T-cell (primary cell): ENCODE measurements at regions not wholly inside any gene's neighbourhood (a gene's known extent, or its start where the extent isn't known, plus 50 kb on each side); places are given as distances from the start of the nearest gene placed in this dataset.

Source experiments
- ATAC-seq, 4 experiments: fragments of 200-7000 bp in 3 of 4; fragments of 150-1000 bp in 1 of 4; cut with Tn5 transposase; replicated peaks in 1 of 4; 1 replicate in 3 of 4; 2 replicates in 1 of 4; pipeline ENCODE4 v1.10.0; 2021; ENCODE audit warnings: moderate library complexity in 3 of 4, mild to moderate bottlenecking in 2 of 4, moderate number of reproducible peaks in 1 of 4
- CTCF ChIA-PET, 2 donors: fragments of 300-600 bp; sonication (Branson Sonifier 250); formaldehyde crosslinking; loops; one replicate each; lab custom pipeline; 2022; ENCODE audit warnings: antibody characterized with exemption in 2 of 2; lab: Charles Lee
- POLR2A ChIA-PET, 2 donors: fragments of 300-600 bp; sonication (Branson Sonifier 250); formaldehyde crosslinking; loops; one replicate each; lab custom pipeline; 2022; ENCODE audit warnings: antibody characterized with exemption in 2 of 2; lab: Charles Lee
- DNase-seq, 35 experiments: peaks; one replicate each; pipeline versions ENCODE4 v3.0.0 to v3.0.0-alpha.2; 2013 to 2023
- H3K27ac ChIP-seq: one replicate; pipeline ENCODE4 v1.5.1; 2013; ENCODE audit warnings: low read length
- H3K27me3 ChIP-seq, 2 experiments: replicated peaks in 1 of 2; 1 replicate in 1 of 2; 2 replicates in 1 of 2; pipeline versions ENCODE4 v1.6.1 to v1.7.0; 2013; ENCODE audit warnings: low read length in 1 of 2, mixed read lengths in 1 of 2; ENCODE audit not compliant: control insufficient read depth in 2 of 2, insufficient read depth in 2 of 2; ENCODE audit errors: extremely low read depth in 1 of 2
- H3K36me3 ChIP-seq, 2 donors: 1 replicate in 1 of 2; 2 replicates in 1 of 2; pipeline versions ENCODE4 v1.6.1 to v1.7.0; 2013; ENCODE audit warnings: low read length in 1 of 2; ENCODE audit not compliant: control insufficient read depth in 2 of 2, insufficient read depth in 1 of 2; ENCODE audit errors: extremely low read depth in 1 of 2
- H3K4me1 ChIP-seq, 2 experiments: 1 replicate in 1 of 2; 2 replicates in 1 of 2; pipeline versions ENCODE4 v1.6.1 to v1.7.0; 2013; ENCODE audit warnings: low read length in 2 of 2, mixed read lengths in 1 of 2; ENCODE audit not compliant: insufficient read depth in 2 of 2, control insufficient read depth in 1 of 2; ENCODE audit errors: extremely low read depth in 1 of 2
- H3K4me3 ChIP-seq, 2 donors: 1 replicate in 1 of 2; 2 replicates in 1 of 2; pipeline versions ENCODE4 v1.5.1 to v1.7.0; 2013; ENCODE audit warnings: mild to moderate bottlenecking in 2 of 2, low read length in 1 of 2, moderate library complexity in 1 of 2; ENCODE audit not compliant: control insufficient read depth in 1 of 2; ENCODE audit errors: extremely low read depth in 1 of 2
- H3K9me3 ChIP-seq: 2 replicates; pipeline ENCODE4 v1.7.0; 2013
- H3K27ac Mint-ChIP-seq, 2 donors: one replicate each; pipeline ENCODE4 v1.8.0; 2020 to 2021; ENCODE audit warnings: mild to moderate bottlenecking in 2 of 2, mixed read lengths in 2 of 2
- H3K27me3 Mint-ChIP-seq, 2 donors: one replicate each; pipeline ENCODE4 v1.8.0; 2021 to 2022; ENCODE audit warnings: mixed read lengths in 2 of 2
- H3K36me3 Mint-ChIP-seq: one replicate; pipeline ENCODE4 v1.8.0; 2021; ENCODE audit warnings: mixed read lengths
- H3K4me1 Mint-ChIP-seq, 3 donors: one replicate each; pipeline ENCODE4 v1.8.0; 2020 to 2022; ENCODE audit warnings: mixed read lengths in 3 of 3, mild to moderate bottlenecking in 1 of 3
- H3K4me3 Mint-ChIP-seq, 3 donors: one replicate each; pipeline ENCODE4 v1.8.0; 2020 to 2022; ENCODE audit warnings: mild to moderate bottlenecking in 3 of 3, mixed read lengths in 3 of 3, moderate library complexity in 3 of 3
- H3K9me3 Mint-ChIP-seq, 3 donors: one replicate each; pipeline ENCODE4 v1.8.0; 2020 to 2022; ENCODE audit warnings: mixed read lengths in 3 of 3
- WGBS: methylation state at CpG from one replicate; pipeline ENCODE4 v1.1.5; 2013; ENCODE audit warnings: missing lambda C conversion rate; ENCODE audit not compliant: insufficient coverage; 5-methylcytosine and 5-hydroxymethylcytosine counted together

- ATAC-seq: no peak
- H3K4me1 Mint-ChIP-seq: no peaks in the 10 kb centered on the region
Measured at GRCh38 chr2:122486086-122486485, 730.6 kb downstream of the TSN start.

DNA sequence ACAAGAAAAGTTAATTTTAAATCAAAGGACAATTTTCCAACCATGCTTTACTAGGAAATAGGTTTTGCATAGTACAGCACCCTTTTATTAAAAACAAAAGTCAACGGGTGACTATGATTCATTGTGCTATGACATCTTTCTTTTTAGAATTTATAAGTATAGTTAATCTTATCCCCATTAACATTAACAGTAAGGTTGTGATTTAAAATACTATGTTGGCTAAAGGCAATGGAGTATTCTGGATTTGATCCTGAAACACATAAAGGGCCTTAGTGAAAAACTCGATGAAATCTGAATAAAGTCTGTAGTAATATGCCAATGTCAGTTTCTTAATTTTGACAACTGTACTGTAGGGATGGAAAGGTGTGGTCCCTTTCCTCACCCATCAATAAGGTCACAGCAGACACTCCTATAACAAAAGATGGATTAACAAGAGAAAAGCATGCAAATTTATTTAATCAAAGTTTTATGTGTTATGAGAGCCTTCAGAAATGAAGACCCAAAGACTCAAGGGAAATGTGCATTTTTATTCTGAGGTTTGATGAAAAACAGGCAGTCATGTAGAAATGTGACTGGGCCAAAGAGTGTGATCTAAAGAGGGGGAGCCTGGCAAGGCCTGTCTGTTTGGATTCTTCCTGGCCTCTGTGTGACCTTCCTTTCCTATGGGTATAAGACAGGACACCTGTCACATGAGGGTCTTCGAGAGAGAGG is 731.4 kb downstream of the TSN start:
- no peaks in the 10 kb centered on the region for H3K4me1 Mint-ChIP-seq
- H3K9me3 ChIP-seq: no peaks in the 10 kb centered on the region
- DNase-seq (no peak), ATAC-seq (no peak)
- H3K27ac Mint-ChIP-seq: no peak overlapping the region
- H3K4me1 ChIP-seq: no peaks in the 10 kb centered on the region
- no peak overlapping the region for H3K4me3 ChIP-seq
- 57% methylated on average over 1 of the region's 3 CpGs for WGBS
- no peaks in the 10 kb centered on the region for H3K36me3 ChIP-seq
- no peak overlapping the region for H3K4me3 Mint-ChIP-seq
- H3K36me3 Mint-ChIP-seq: no peaks in the 10 kb centered on the region
- H3K27ac ChIP-seq: no peak overlapping the region
- no peaks in the 10 kb centered on the region for H3K27me3 Mint-ChIP-seq
- H3K27me3 ChIP-seq: no peaks in the 10 kb centered on the region
- peaks cover 0 to 15% (median 5%) of the 10 kb centered on the region in 3 donors for H3K9me3 Mint-ChIP-seq
- ChIA-PET CTCF (no interaction called here), POLR2A (no interaction called here)

More at GRCh38 chr2:122486086-122486485, 730.6 kb downstream of the TSN start:
- H3K27ac Mint-ChIP-seq: no peak overlapping the region
- H3K27me3 Mint-ChIP-seq: no peaks in the 10 kb centered on the region
- H3K9me3 Mint-ChIP-seq: peaks cover 0 to 15% (median 5%) of the 10 kb centered on the region in 3 donors
- Histone ChIP-seq H3K9me3 (no peaks in the 10 kb centered on the region), H3K4me1 (no peaks in the 10 kb centered on the region), H3K27ac (no peak overlapping the region), H3K27me3 (no peaks in the 10 kb centered on the region), H3K4me3 (no peak overlapping the region), H3K36me3 (no peaks in the 10 kb centered on the region)
- CTCF ChIA-PET: no interaction called here
- POLR2A ChIA-PET: no interaction called here
- H3K36me3 Mint-ChIP-seq: no peaks in the 10 kb centered on the region
- no peak for DNase-seq
- WGBS: no CpG with 5 or more reads among the region's 2 CpGs
- no peak overlapping the region for H3K4me3 Mint-ChIP-seq

DNA sequence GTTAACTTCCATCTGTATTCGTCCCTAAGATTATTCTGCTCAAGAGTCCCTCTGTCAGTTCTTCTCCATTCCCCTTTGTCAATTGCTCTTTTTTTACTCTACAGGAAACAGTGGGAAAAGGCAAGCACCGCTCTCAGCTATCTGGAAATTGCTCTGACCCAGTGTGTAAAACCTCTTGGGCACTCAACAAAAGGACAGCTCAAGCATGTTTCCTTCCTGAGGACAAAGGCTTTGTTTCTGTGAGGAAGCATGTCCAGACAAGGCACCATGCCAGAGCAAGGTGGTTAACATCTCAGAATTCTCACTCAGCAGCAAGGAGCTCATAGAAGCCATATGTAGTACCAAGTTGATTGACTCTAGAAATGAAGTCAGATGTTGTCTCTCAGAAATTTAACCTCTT is 735.6 kb downstream of the TSN start:
- H3K4me3 ChIP-seq: no peak overlapping the region
- H3K27me3 ChIP-seq: no peaks in the 10 kb centered on the region
- no peak overlapping the region for H3K27ac ChIP-seq
- ATAC-seq (no peak), DNase-seq (no peak)
- POLR2A ChIA-PET: no interaction called here
- Mint-ChIP-seq H3K27me3 (no peaks in the 10 kb centered on the region), H3K9me3 (peaks cover 2 to 23% (median 4%) of the 10 kb centered on the region in 3 donors), H3K4me3 (no peak overlapping the region), H3K4me1 (no peaks in the 10 kb centered on the region), H3K36me3 (no peaks in the 10 kb centered on the region), H3K27ac (no peak overlapping the region)
- H3K9me3 ChIP-seq: no peaks in the 10 kb centered on the region
- H3K4me1 ChIP-seq: no peaks in the 10 kb centered on the region
- CTCF ChIA-PET: no interaction called here
- H3K36me3 ChIP-seq: no peaks in the 10 kb centered on the region
- WGBS: 59% methylated on average over 2 of the region's 2 CpGs

- no peak for ATAC-seq
- Mint-ChIP-seq H3K27me3 (no peaks in the 10 kb centered on the region), H3K4me1 (no peaks in the 10 kb centered on the region), H3K36me3 (no peaks in the 10 kb centered on the region), H3K27ac (no peak overlapping the region), H3K4me3 (no peak overlapping the region), H3K9me3 (peaks cover 2 to 5% (median 4%) of the 10 kb centered on the region in 3 donors)
- ChIA-PET POLR2A (no interaction called here), CTCF (no interaction called here)
- Histone ChIP-seq H3K27ac (no peak overlapping the region), H3K9me3 (no peaks in the 10 kb centered on the region), H3K36me3 (no peaks in the 10 kb centered on the region), H3K4me1 (no peaks in the 10 kb centered on the region), H3K4me3 (no peak overlapping the region), H3K27me3 (no peaks in the 10 kb centered on the region)
- WGBS: no CpG with 5 or more reads among the region's 1 CpG
- no peak for DNase-seq
Measured at GRCh38 chr2:122500316-122501105, 745.1 kb downstream of the TSN start.

- no peaks in the 10 kb centered on the region for H3K9me3 Mint-ChIP-seq
- POLR2A ChIA-PET: no interaction called here
- CTCF ChIA-PET: no interaction called here
Measured at GRCh38 chr2:122506620-122507019, 751.2 kb downstream of the TSN start.

GRCh38 chr2:122507261-122507660 is 751.8 kb downstream of the TSN start:
- Mint-ChIP-seq H3K27me3 (no peaks in the 10 kb centered on the region), H3K4me3 (no peak overlapping the region), H3K36me3 (no peaks in the 10 kb centered on the region), H3K9me3 (peaks cover 0 to 4% (median 0%) of the 10 kb centered on the region in 3 donors), H3K4me1 (no peaks in the 10 kb centered on the region), H3K27ac (no peak overlapping the region)
- WGBS: no CpG with 5 or more reads among the region's 1 CpG
- no peaks in the 10 kb centered on the region for H3K4me1 ChIP-seq
- H3K4me3 ChIP-seq: no peak overlapping the region
- CTCF ChIA-PET: no interaction called here
- no peaks in the 10 kb centered on the region for H3K27me3 ChIP-seq
- POLR2A ChIA-PET: no interaction called here
- DNase-seq (no peak), ATAC-seq (no peak)
- H3K27ac ChIP-seq: no peak overlapping the region
- H3K9me3 ChIP-seq: no peaks in the 10 kb centered on the region
- H3K36me3 ChIP-seq: no peaks in the 10 kb centered on the region

More at GRCh38 chr2:122506620-122507019, 751.2 kb downstream of the TSN start:
- H3K4me1 Mint-ChIP-seq: no peaks in the 10 kb centered on the region
- DNase-seq (no peak), ATAC-seq (no peak)
- H3K4me3 Mint-ChIP-seq: no peak overlapping the region
- Histone ChIP-seq H3K4me3 (no peak overlapping the region), H3K9me3 (no peaks in the 10 kb centered on the region), H3K4me1 (no peaks in the 10 kb centered on the region), H3K27ac (no peak overlapping the region), H3K36me3 (no peaks in the 10 kb centered on the region), H3K27me3 (no peaks in the 10 kb centered on the region)
- 63% methylated on average over 2 of the region's 3 CpGs for WGBS
- H3K27ac Mint-ChIP-seq: no peak overlapping the region
- no peaks in the 10 kb centered on the region for H3K27me3 Mint-ChIP-seq
- H3K36me3 Mint-ChIP-seq: no peaks in the 10 kb centered on the region
